MV-4-11 (cell line): ENCODE measurements at regions not wholly inside any gene's neighbourhood (a gene's known extent, or its start where the extent isn't known, plus 50 kb on each side); places are given as distances from the start of the nearest gene placed in this dataset.
"Not testable (repeated sequence)": the region's sequence is repeated elsewhere in the genome, so short reads cannot be mapped to it uniquely, and the experiment has no call there.

Source experiments
- DNase-seq: peaks from one replicate; lab custom pipeline; 2025; lab: John Stamatoyannopoulos, UW

GRCh38 chr21:18104802-18105201 is 139.8 kb upstream of the CHODL start:
- no peak for DNase-seq

- DNase-seq, result not testable (repeated sequence)
Observed at GRCh38 chr21:18096413-18096812, 148.2 kb upstream of the CHODL start.

- no peak for DNase-seq
Observed at GRCh38 chr21:18089786-18090185, 154.8 kb upstream of the CHODL start.

- no peak for DNase-seq
Observed at GRCh38 chr21:18070392-18070791, 174.2 kb upstream of the CHODL start.

GRCh38 chr21:18069875-18070274 is 174.8 kb upstream of the CHODL start:
- DNase-seq, result no peak

- no peak for DNase-seq
Observed at GRCh38 chr21:18060402-18060801, 184.2 kb upstream of the CHODL start.

GRCh38 chr21:18058731-18059398 is 185.8 kb upstream of the CHODL start:
- no peak for DNase-seq

- no peak for DNase-seq
Observed at GRCh38 chr21:18053151-18053550, 191.5 kb upstream of the CHODL start.

GRCh38 chr21:18049461-18049860 is 195.2 kb upstream of the CHODL start:
- no peak for DNase-seq

GRCh38 chr21:18041012-18041411 is 203.6 kb upstream of the CHODL start:
- DNase-seq, result peak; percentile 23

- peak; percentile 71 for DNase-seq
Observed at GRCh38 chr21:18030248-18030647, 211.1 kb upstream of the C21orf91 start.

- DNase-seq, result no peak
Observed at GRCh38 chr21:18026359-18026758, 207.2 kb upstream of the C21orf91 start.

- no peak for DNase-seq
Observed at GRCh38 chr21:18023711-18024110, 204.6 kb upstream of the C21orf91 start.

GRCh38 chr21:18023157-18023556 is 204.0 kb upstream of the C21orf91 start:
- DNase-seq, result no peak

- DNase-seq, result no peak
Observed at GRCh38 chr21:18007121-18007520, 188.0 kb upstream of the C21orf91 start.

- no peak for DNase-seq
Observed at GRCh38 chr21:18006691-18007090, 187.5 kb upstream of the C21orf91 start.

GRCh38 chr21:18002393-18002792 is 183.2 kb upstream of the C21orf91 start:
- DNase-seq, result no peak

GRCh38 chr21:18000981-18001686 is 182.0 kb upstream of the C21orf91 start:
- DNase-seq, result no peak

- DNase-seq, result not testable (repeated sequence)
Observed at GRCh38 chr21:17998599-17998998, 179.4 kb upstream of the C21orf91 start.

GRCh38 chr21:17989780-17990179 is 170.6 kb upstream of the C21orf91 start:
- DNase-seq, result no peak

- DNase-seq, result no peak
Observed at GRCh38 chr21:17988102-17988437, 168.9 kb upstream of the C21orf91 start.

GRCh38 chr21:17987382-17988101 is 168.4 kb upstream of the C21orf91 start:
- no peak for DNase-seq

GRCh38 chr21:17981060-17981740 is 162.0 kb upstream of the C21orf91 start:
- DNase-seq, result no peak
